ENCODE measurements at regions not wholly inside any gene's neighbourhood (a gene's known extent, or its start where the extent isn't known, plus 50 kb on each side); places are given as distances from the start of the nearest gene placed in this dataset.

DNA sequence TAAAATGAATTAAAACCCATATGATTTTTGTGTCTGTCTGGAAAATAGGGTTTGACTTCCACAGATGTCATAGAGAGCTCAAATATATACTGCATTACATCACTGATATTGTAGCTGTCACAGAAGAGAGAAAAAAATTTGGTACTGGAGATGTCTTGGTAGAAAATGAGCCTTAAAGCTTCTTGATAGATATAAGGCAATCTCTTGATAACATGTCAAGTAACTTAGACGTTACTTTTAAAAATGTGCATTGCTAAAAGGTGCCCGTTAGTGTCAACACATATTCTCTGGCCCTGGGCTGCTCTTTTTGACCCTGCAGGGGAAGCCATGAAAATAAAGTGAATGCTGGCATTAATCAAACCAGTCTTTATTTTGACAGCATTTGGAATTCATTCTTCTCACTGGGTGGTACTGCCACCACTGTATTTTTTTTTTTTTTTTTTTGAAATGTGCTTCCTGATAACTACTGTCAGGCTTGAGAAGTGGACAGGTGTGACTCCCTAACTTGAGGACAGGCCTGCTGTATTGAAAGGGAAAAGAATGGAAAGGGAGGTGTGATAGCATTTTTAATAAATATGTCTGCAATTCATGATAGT, 53.0 kb upstream of the RAPGEF2 start:
- Histone ChIP-seq H3K27ac (no peak overlapping the region), H3K4me1 (no peaks in the 10 kb centered on the region)

DNA sequence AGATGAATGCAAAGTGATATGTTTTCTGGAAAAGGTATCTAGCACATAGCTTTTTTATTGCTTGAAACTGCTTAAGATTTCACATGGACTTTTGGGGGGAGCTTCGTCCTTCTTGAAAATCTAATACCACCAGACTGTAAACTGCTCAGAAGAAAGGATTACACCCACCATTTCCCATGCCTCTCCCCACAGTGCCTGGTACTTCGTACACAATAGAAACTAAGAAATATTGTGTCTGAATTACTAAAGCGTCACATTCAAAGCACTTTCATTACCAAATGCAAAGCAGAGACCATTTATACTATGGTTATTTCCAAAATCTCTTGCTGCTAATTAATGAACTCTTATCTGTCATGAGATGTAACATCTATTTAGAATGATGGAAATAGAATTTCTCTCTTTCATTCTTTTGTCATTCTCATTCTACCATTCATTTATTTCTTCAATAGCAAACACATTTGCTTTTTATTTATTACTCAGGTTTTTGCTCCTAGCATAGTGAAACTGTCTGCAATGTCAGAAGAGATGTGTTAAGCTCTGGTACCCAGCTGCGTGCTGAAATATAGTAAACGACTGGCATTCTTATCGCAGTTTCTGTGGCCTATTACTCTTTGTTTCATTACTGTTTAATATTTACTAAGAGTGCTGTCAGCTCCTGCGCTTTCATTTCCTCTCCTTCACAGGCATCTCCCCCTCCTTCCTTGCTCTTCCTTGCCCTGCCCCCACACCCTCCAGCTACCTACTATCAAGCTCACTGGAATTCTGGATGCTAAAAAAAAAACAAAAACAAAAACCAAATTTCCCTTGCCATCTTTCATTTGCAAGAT, 51.4 kb upstream of the RAPGEF2 start:
- Histone ChIP-seq H3K4me3 (ENCODE audit: low read depth, low read length) (no peak overlapping the region), H3K9ac (no peak overlapping the region), H3K27ac (no peak overlapping the region), H2AFZ (no peak overlapping the region), H3K27me3 (ENCODE audit: control insufficient read depth, insufficient read depth, low read length) (no peaks in the 10 kb centered on the region), H3K4me2 (ENCODE audit: low read length) (no peak overlapping the region), H3K36me3 (ENCODE audit: control insufficient read depth, insufficient read depth, low read length) (no peaks in the 10 kb centered on the region), H3K9me3 (ENCODE audit: control insufficient read depth, low read length) (no peaks in the 10 kb centered on the region), H3K79me2 (no peaks in the 10 kb centered on the region), H3K4me1 (no peaks in the 10 kb centered on the region)
- TF ChIP-seq, protein P1, sequence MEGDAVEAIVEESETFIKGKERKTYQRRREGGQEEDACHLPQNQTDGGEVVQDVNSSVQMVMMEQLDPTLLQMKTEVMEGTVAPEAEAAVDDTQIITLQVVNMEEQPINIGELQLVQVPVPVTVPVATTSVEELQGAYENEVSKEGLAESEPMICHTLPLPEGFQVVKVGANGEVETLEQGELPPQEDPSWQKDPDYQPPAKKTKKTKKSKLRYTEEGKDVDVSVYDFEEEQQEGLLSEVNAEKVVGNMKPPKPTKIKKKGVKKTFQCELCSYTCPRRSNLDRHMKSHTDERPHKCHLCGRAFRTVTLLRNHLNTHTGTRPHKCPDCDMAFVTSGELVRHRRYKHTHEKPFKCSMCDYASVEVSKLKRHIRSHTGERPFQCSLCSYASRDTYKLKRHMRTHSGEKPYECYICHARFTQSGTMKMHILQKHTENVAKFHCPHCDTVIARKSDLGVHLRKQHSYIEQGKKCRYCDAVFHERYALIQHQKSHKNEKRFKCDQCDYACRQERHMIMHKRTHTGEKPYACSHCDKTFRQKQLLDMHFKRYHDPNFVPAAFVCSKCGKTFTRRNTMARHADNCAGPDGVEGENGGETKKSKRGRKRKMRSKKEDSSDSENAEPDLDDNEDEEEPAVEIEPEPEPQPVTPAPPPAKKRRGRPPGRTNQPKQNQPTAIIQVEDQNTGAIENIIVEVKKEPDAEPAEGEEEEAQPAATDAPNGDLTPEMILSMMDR (IDR thresholded peaks at IDR 0.05): no peak

More for the DNA sequence above, 53.0 kb upstream of the RAPGEF2 start:
- Histone ChIP-seq H3K36me3 (ENCODE audit: control insufficient read depth, insufficient read depth, low read length) (no peaks in the 10 kb centered on the region), H3K4me3 (ENCODE audit: low read depth, low read length) (no peak overlapping the region), H3K79me2 (no peaks in the 10 kb centered on the region), H3K4me2 (ENCODE audit: low read length) (no peak overlapping the region), H3K27me3 (ENCODE audit: control insufficient read depth, insufficient read depth, low read length) (no peaks in the 10 kb centered on the region), H2AFZ (no peak overlapping the region), H3K9me3 (ENCODE audit: control insufficient read depth, low read length) (no peaks in the 10 kb centered on the region), H3K9ac (no peak overlapping the region)
- TF ChIP-seq, protein P1 (IDR thresholded peaks at IDR 0.05): no peak

DNA sequence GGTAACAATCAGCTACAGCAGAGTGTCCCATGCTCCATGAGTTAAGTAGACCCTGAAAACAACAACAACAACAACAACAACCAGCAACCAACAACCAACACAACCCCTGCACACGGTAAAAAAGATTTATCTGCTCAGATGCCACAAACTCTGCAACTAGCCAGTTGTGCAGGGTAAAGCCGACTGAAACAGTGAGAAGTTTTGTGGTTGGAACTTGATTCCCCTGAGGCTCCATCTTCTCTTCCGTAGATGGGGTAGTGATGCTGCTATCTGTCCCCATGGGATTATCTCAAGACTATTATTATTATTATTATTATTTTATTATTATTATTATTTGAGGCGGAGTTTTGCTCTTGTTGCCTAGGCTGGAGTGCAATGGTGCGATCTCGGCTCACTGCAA, 50.6 kb upstream of the RAPGEF2 start:
- TF ChIP-seq, protein P1 (IDR thresholded peaks at IDR 0.05): no peak
- Histone ChIP-seq H3K27me3 (ENCODE audit: control insufficient read depth, insufficient read depth, low read length) (no peaks in the 10 kb centered on the region), H3K79me2 (no peaks in the 10 kb centered on the region), H3K9me3 (ENCODE audit: control insufficient read depth, low read length) (no peaks in the 10 kb centered on the region), H3K4me3 (ENCODE audit: low read depth, low read length) (no peak overlapping the region), H2AFZ (no peak overlapping the region), H3K4me2 (ENCODE audit: low read length) (no peak overlapping the region), H3K9ac (no peak overlapping the region), H3K4me1 (no peaks in the 10 kb centered on the region), H3K36me3 (ENCODE audit: control insufficient read depth, insufficient read depth, low read length) (no peaks in the 10 kb centered on the region), H3K27ac (no peak overlapping the region)
